Liver (tissue), 7 donors: ENCODE measurements at regions not wholly inside any gene's neighbourhood (a gene's known extent, or its start where the extent isn't known, plus 50 kb on each side); places are given as distances from the start of the nearest gene placed in this dataset.

Source experiments
- DNase-seq: peaks from one replicate; pipeline ENCODE4 v3.0.0-alpha.2; 2017; ENCODE audit warnings: low spot score
- H3K27ac ChIP-seq, 2 donors: one replicate each; pipeline ENCODE4 v1.7.0; 2013; ENCODE audit warnings: inconsistent platforms in 2 of 2, low read length in 2 of 2, control low read depth in 1 of 2, low read depth in 1 of 2, mild to moderate bottlenecking in 1 of 2
- H3K27me3 ChIP-seq, 4 donors: one replicate each; pipeline versions ENCODE4 v1.6.1 to v1.7.0; 2013; ENCODE audit warnings: low read length in 3 of 4, inconsistent platforms in 1 of 4, mild to moderate bottlenecking in 1 of 4, moderate library complexity in 1 of 4; ENCODE audit not compliant: control insufficient read depth in 4 of 4, insufficient read depth in 4 of 4
- H3K36me3 ChIP-seq, 4 donors: one replicate each; pipeline versions ENCODE4 v1.6.1 to v1.7.0; 2013; ENCODE audit warnings: low read length in 3 of 4, mild to moderate bottlenecking in 3 of 4, low read depth in 1 of 4, moderate library complexity in 1 of 4; ENCODE audit not compliant: control insufficient read depth in 4 of 4, insufficient read depth in 3 of 4
- H3K4me1 ChIP-seq, 4 donors: one replicate each; pipeline versions ENCODE4 v1.6.1 to v1.7.0; 2013; ENCODE audit warnings: low read length in 3 of 4, mild to moderate bottlenecking in 3 of 4, moderate library complexity in 1 of 4; ENCODE audit not compliant: control insufficient read depth in 4 of 4, insufficient read depth in 4 of 4
- H3K4me3 ChIP-seq, 3 donors: one replicate each; pipeline versions ENCODE4 v1.6.1 to v1.7.0; 2013; ENCODE audit warnings: low read length in 3 of 3, control low read depth in 1 of 3, low read depth in 1 of 3, mild to moderate bottlenecking in 1 of 3
- H3K9ac ChIP-seq, 2 donors: one replicate each; pipeline ENCODE4 v1.7.0; 2013; ENCODE audit warnings: low read length in 2 of 2, mild to moderate bottlenecking in 2 of 2, moderate library complexity in 2 of 2, control low read depth in 1 of 2, low read depth in 1 of 2
- H3K9me3 ChIP-seq, 4 donors: one replicate each; pipeline versions ENCODE4 v1.6.1 to v1.7.0; 2013; ENCODE audit warnings: low read length in 3 of 4; ENCODE audit not compliant: control insufficient read depth in 4 of 4
- ATF3 ChIP-seq: IDR thresholded peaks from 2 replicates; pipeline ENCODE4 v1.6.1; 2016; ENCODE audit warnings: antibody characterized with exemption
- EGR1 ChIP-seq, 2 donors: IDR thresholded peaks; 2 replicates each; pipeline ENCODE4 v1.6.1; 2016 to 2018; ENCODE audit warnings: antibody characterized with exemption in 2 of 2, low read depth in 2 of 2
- FOXA2 ChIP-seq: IDR thresholded peaks from 2 replicates; pipeline ENCODE4 v1.6.1; 2016; ENCODE audit warnings: antibody characterized with exemption
- GABPA ChIP-seq, 2 donors: IDR thresholded peaks in 1 of 2; conservative IDR thresholded peaks in 1 of 2; 2 replicates each; pipeline ENCODE4 v1.6.1; 2016; ENCODE audit warnings: antibody characterized with exemption in 2 of 2, mild to moderate bottlenecking in 1 of 2, moderate library complexity in 1 of 2
- HNF4A ChIP-seq, 2 donors: conservative IDR thresholded peaks; 2 replicates each; pipeline ENCODE4 v1.6.1; 2016; ENCODE audit warnings: antibody characterized with exemption in 2 of 2, mild to moderate bottlenecking in 2 of 2
- HNF4G ChIP-seq: IDR thresholded peaks from 2 replicates; pipeline ENCODE4 v1.6.1; 2016; ENCODE audit warnings: antibody characterized with exemption
- JUND ChIP-seq, 2 donors: IDR thresholded peaks; 2 replicates each; pipeline ENCODE4 v1.6.1; 2016; ENCODE audit warnings: antibody characterized with exemption in 2 of 2
- MAX ChIP-seq: IDR thresholded peaks from 2 replicates; pipeline ENCODE4 v1.6.1; 2016; ENCODE audit warnings: antibody characterized with exemption
- RXRA ChIP-seq, 2 donors: IDR thresholded peaks; 2 replicates each; pipeline ENCODE4 v1.6.1; 2017 to 2018; ENCODE audit warnings: antibody characterized with exemption in 2 of 2, mild to moderate bottlenecking in 1 of 2
- SP1 ChIP-seq: IDR thresholded peaks from 2 replicates; pipeline ENCODE4 v1.6.1; 2018; ENCODE audit warnings: antibody characterized with exemption, mild to moderate bottlenecking
- TAF1 ChIP-seq: conservative IDR thresholded peaks from 2 replicates; pipeline ENCODE4 v1.6.1; 2016; ENCODE audit warnings: antibody characterized with exemption, mild to moderate bottlenecking
- YY1 ChIP-seq: IDR thresholded peaks from 2 replicates; pipeline ENCODE4 v1.6.1; 2016; ENCODE audit warnings: antibody characterized with exemption, mild to moderate bottlenecking
- ZBTB33 ChIP-seq: IDR thresholded peaks from 2 replicates; pipeline ENCODE4 v1.6.1; 2016; ENCODE audit warnings: antibody characterized with exemption
- WGBS: extraction: QIAGEN DNeasy Blood & Tissue Kit; methylation state at CpG from one replicate; pipeline ENCODE4 v1.1.7; 2013; 5-methylcytosine and 5-hydroxymethylcytosine counted together
- TF ChIP-seq, protein P1 (sequence below): IDR thresholded peaks from 2 replicates; pipeline ENCODE4 v1.6.1; 2016; ENCODE audit warnings: antibody characterized with exemption, mild to moderate bottlenecking
- donor health status: healthy.
- donor health status: healthy.
- donor health status: healthy.
- donor health status: healthy.

DNA sequence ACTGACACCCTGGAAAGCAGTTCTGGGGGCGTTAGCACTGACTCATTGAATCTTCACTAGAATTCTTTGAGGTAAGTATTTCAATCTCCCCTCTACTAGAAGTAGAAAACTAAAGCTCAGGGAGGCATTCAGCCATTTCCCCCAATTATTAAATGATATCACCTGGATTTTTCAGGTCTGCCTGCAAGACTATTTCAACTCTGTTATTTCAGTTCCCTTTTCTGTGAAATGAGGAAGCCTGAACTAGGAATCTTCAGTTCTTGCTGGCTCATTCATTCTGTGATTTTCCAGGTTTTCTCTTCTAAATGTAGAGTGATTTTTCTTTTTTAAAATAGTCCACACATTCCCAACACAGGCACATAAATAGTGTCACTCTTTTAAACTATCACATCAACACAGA lies 337.0 kb upstream of the NR5A2 start:
- H3K27me3 ChIP-seq: no peaks in the 10 kb centered on the region
- H3K9ac ChIP-seq: no peak overlapping the region
- no peak for DNase-seq

DNA sequence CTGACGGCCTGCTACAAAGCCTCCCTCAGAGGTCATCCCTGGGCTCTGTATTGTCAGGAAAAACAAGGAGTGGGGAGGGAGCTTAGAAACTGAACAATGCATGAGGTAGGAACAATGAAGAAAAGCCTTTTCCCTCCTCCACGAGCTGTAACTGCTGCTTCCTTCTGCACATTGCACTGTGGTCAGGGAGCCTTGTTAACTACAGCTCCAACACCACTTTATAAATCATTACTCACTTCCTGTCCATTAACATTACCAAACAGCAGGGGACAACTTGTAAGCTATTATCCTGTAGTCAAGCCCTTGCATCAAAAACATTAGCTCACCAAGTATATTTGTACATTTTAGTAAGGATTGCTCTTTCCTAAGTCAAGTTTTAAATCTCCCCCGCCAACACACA lies 336.0 kb upstream of the NR5A2 start:
- no peaks in the 10 kb centered on the region for H3K27me3 ChIP-seq
- no peak overlapping the region for H3K9ac ChIP-seq
- H3K4me3 ChIP-seq: no peak overlapping the region
- H3K9me3 ChIP-seq: no peaks in the 10 kb centered on the region
- no peak overlapping the region for H3K27ac ChIP-seq
- no peak for DNase-seq
- no peaks in the 10 kb centered on the region for H3K4me1 ChIP-seq
- no peak for TF ChIP-seq YY1
- no peak for TF ChIP-seq GABPA (IDR thresholded peaks at IDR 0.05 in 1 of 2, conservative IDR thresholded peaks at IDR 0.05 in 1 of 2)
- TF ChIP-seq JUND (IDR thresholded peaks at IDR 0.05): no peak
- TF ChIP-seq RXRA (IDR thresholded peaks at IDR 0.05): no peak
- no peak for TF ChIP-seq HNF4A (conservative IDR thresholded peaks at IDR 0.05)
- TF ChIP-seq, protein P1, sequence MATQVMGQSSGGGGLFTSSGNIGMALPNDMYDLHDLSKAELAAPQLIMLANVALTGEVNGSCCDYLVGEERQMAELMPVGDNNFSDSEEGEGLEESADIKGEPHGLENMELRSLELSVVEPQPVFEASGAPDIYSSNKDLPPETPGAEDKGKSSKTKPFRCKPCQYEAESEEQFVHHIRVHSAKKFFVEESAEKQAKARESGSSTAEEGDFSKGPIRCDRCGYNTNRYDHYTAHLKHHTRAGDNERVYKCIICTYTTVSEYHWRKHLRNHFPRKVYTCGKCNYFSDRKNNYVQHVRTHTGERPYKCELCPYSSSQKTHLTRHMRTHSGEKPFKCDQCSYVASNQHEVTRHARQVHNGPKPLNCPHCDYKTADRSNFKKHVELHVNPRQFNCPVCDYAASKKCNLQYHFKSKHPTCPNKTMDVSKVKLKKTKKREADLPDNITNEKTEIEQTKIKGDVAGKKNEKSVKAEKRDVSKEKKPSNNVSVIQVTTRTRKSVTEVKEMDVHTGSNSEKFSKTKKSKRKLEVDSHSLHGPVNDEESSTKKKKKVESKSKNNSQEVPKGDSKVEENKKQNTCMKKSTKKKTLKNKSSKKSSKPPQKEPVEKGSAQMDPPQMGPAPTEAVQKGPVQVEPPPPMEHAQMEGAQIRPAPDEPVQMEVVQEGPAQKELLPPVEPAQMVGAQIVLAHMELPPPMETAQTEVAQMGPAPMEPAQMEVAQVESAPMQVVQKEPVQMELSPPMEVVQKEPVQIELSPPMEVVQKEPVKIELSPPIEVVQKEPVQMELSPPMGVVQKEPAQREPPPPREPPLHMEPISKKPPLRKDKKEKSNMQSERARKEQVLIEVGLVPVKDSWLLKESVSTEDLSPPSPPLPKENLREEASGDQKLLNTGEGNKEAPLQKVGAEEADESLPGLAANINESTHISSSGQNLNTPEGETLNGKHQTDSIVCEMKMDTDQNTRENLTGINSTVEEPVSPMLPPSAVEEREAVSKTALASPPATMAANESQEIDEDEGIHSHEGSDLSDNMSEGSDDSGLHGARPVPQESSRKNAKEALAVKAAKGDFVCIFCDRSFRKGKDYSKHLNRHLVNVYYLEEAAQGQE: no peak
- no peak for TF ChIP-seq MAX
- no peak for TF ChIP-seq HNF4G
- no peak for TF ChIP-seq FOXA2
- TF ChIP-seq EGR1 (IDR thresholded peaks at IDR 0.05; ENCODE audit: low read depth in 2 of 2): no peak
- TF ChIP-seq TAF1: no peak
- TF ChIP-seq SP1: no peak
- no peak for TF ChIP-seq ZBTB33
- no peak for TF ChIP-seq ATF3
- no peaks in the 10 kb centered on the region for H3K36me3 ChIP-seq
- WGBS: 77% methylated on average over 3 of the region's 3 CpGs

More for the DNA sequence above, 337.0 kb upstream of the NR5A2 start:
- Histone ChIP-seq H3K27ac (no peak overlapping the region), H3K36me3 (no peaks in the 10 kb centered on the region), H3K9me3 (no peaks in the 10 kb centered on the region), H3K4me3 (no peak overlapping the region), H3K4me1 (no peaks in the 10 kb centered on the region)
- no peak for TF ChIP-seq JUND (IDR thresholded peaks at IDR 0.05)
- 94% methylated on average over 1 of the region's 1 CpG for WGBS

- DNase-seq: no peak
- no peak overlapping the region for H3K9ac ChIP-seq
- TF ChIP-seq EGR1 (IDR thresholded peaks at IDR 0.05; ENCODE audit: low read depth in 2 of 2): no peak
- no peak for TF ChIP-seq HNF4A (conservative IDR thresholded peaks at IDR 0.05)
- WGBS: 95% methylated on average over 2 of the region's 2 CpGs
- H3K27me3 ChIP-seq: no peaks in the 10 kb centered on the region
- H3K4me1 ChIP-seq: no peaks in the 10 kb centered on the region
- H3K4me3 ChIP-seq: no peak overlapping the region
- H3K36me3 ChIP-seq: no peaks in the 10 kb centered on the region
- no peaks in the 10 kb centered on the region for H3K9me3 ChIP-seq
- H3K27ac ChIP-seq: no peak overlapping the region
Measured at GRCh38 chr1:199693724-199694123, 333.8 kb upstream of the NR5A2 start.
